ENCODE measurements at regions not wholly inside any gene's neighbourhood (a gene's known extent, or its start where the extent isn't known, plus 50 kb on each side); places are given as distances from the start of the nearest gene placed in this dataset.
A peak's percentile ranks its signal among the peaks of the same experiment; 100 is the strongest.

GRCh38 chr12:28859551-28859950 is 289.5 kb upstream of the FAR2 start:
- no peak for TF ChIP-seq CTCF (conservative IDR thresholded peaks at IDR 0.05; ENCODE audit: low read depth, low read length)
- no peak overlapping the region for H3K4me3 ChIP-seq (ENCODE audit: low read depth, low read length)
- DNase-seq (ENCODE audit: low read depth), result no peak

- DNase-seq (ENCODE audit: low read depth), result no peak
- H3K4me3 ChIP-seq (ENCODE audit: low read depth, low read length), result no peak overlapping the region
- TF ChIP-seq CTCF (conservative IDR thresholded peaks at IDR 0.05; ENCODE audit: low read depth, low read length), result no peak
These were observed 283.3 kb upstream of the FAR2 start for GRCh38 chr12:28865776-28866175.

- H3K4me3 ChIP-seq (ENCODE audit: low read depth, low read length), result no peak overlapping the region
- DNase-seq (ENCODE audit: low read depth), result no peak
- no peak for TF ChIP-seq CTCF (conservative IDR thresholded peaks at IDR 0.05; ENCODE audit: low read depth, low read length)
These were observed 282.8 kb upstream of the FAR2 start for GRCh38 chr12:28866296-28866695.

- no peak for DNase-seq (ENCODE audit: low read depth)
- H3K4me3 ChIP-seq (ENCODE audit: low read depth, low read length), result no peak overlapping the region
- TF ChIP-seq CTCF (conservative IDR thresholded peaks at IDR 0.05; ENCODE audit: low read depth, low read length), result no peak
These were observed 282.2 kb upstream of the FAR2 start for GRCh38 chr12:28866715-28867503.

GRCh38 chr12:28868414-28868813 is 280.7 kb upstream of the FAR2 start:
- no peak for TF ChIP-seq CTCF (conservative IDR thresholded peaks at IDR 0.05; ENCODE audit: low read depth, low read length)
- DNase-seq (ENCODE audit: low read depth), result no peak
- no peak overlapping the region for H3K4me3 ChIP-seq (ENCODE audit: low read depth, low read length)

- DNase-seq (ENCODE audit: low read depth), result peak; percentile 83
- no peak for TF ChIP-seq CTCF (conservative IDR thresholded peaks at IDR 0.05; ENCODE audit: low read depth, low read length)
- no peak overlapping the region for H3K4me3 ChIP-seq (ENCODE audit: low read depth, low read length)
These were observed 279.9 kb upstream of the FAR2 start for GRCh38 chr12:28869197-28869596.

- H3K4me3 ChIP-seq (ENCODE audit: low read depth, low read length), result no peak overlapping the region
- no peak for TF ChIP-seq CTCF (conservative IDR thresholded peaks at IDR 0.05; ENCODE audit: low read depth, low read length)
- no peak for DNase-seq (ENCODE audit: low read depth)
These were observed 278.1 kb upstream of the FAR2 start for GRCh38 chr12:28870839-28871440.

Data from choroid plexus epithelial cell (primary cell).